ENCODE measurements at regions not wholly inside any gene's neighbourhood (a gene's known extent, or its start where the extent isn't known, plus 50 kb on each side); places are given as distances from the start of the nearest gene placed in this dataset.

- intact Hi-C loops (cut with micrococcal nuclease), result no loop called here
- no peaks in the 10 kb centered on the region for H3K36me3 ChIP-seq (ENCODE audit: control insufficient read depth in 1 of 2, insufficient read depth in 2 of 2, low read length in 2 of 2)
- no peaks in the 10 kb centered on the region for H3K27me3 ChIP-seq (ENCODE audit: insufficient read depth, low read length)
- DNase-seq (ENCODE audit: low read depth, low spot score), result no peak
- no TSS peak for BruUV-seq (replicated peaks)
- TF ChIP-seq POLR2A (IDR thresholded peaks at IDR 0.05; ENCODE audit: borderline replicate concordance, extremely low read depth, insufficient read depth, insufficient read length) (no peak), ATF3 (IDR thresholded peaks at IDR 0.05) (no peak), RAD21 (IDR thresholded peaks at IDR 0.05; ENCODE audit: low read depth) (no peak), POLR2AphosphoS5 (IDR thresholded peaks at IDR 0.05; ENCODE audit: low read depth, low read length) (no peak)
- TF ChIP-seq, protein P1, sequence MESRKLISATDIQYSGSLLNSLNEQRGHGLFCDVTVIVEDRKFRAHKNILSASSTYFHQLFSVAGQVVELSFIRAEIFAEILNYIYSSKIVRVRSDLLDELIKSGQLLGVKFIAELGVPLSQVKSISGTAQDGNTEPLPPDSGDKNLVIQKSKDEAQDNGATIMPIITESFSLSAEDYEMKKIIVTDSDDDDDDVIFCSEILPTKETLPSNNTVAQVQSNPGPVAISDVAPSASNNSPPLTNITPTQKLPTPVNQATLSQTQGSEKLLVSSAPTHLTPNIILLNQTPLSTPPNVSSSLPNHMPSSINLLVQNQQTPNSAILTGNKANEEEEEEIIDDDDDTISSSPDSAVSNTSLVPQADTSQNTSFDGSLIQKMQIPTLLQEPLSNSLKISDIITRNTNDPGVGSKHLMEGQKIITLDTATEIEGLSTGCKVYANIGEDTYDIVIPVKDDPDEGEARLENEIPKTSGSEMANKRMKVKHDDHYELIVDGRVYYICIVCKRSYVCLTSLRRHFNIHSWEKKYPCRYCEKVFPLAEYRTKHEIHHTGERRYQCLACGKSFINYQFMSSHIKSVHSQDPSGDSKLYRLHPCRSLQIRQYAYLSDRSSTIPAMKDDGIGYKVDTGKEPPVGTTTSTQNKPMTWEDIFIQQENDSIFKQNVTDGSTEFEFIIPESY (IDR thresholded peaks at IDR 0.05; ENCODE audit: extremely low read depth, insufficient replicate concordance, low read length), result no peak
- TF ChIP-seq, protein P2, sequence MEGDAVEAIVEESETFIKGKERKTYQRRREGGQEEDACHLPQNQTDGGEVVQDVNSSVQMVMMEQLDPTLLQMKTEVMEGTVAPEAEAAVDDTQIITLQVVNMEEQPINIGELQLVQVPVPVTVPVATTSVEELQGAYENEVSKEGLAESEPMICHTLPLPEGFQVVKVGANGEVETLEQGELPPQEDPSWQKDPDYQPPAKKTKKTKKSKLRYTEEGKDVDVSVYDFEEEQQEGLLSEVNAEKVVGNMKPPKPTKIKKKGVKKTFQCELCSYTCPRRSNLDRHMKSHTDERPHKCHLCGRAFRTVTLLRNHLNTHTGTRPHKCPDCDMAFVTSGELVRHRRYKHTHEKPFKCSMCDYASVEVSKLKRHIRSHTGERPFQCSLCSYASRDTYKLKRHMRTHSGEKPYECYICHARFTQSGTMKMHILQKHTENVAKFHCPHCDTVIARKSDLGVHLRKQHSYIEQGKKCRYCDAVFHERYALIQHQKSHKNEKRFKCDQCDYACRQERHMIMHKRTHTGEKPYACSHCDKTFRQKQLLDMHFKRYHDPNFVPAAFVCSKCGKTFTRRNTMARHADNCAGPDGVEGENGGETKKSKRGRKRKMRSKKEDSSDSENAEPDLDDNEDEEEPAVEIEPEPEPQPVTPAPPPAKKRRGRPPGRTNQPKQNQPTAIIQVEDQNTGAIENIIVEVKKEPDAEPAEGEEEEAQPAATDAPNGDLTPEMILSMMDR (IDR thresholded peaks at IDR 0.05 in 2 of 3, conservative IDR thresholded peaks at IDR 0.05 in 1 of 3; ENCODE audit: borderline replicate concordance in 1 of 3, insufficient read depth in 1 of 3, low read depth in 2 of 3, low read length in 2 of 3), result no peak
- no peaks in the 10 kb centered on the region for H3K9me2 ChIP-seq (ENCODE audit: insufficient read depth)
- H3K9me3 ChIP-seq (ENCODE audit: control insufficient read depth in 1 of 2, insufficient read depth in 1 of 2, low read depth in 1 of 2, low read length in 2 of 2), result no peaks in the 10 kb centered on the region
- ATAC-seq, result no peak
- no peaks in the 10 kb centered on the region for H3K79me2 ChIP-seq (ENCODE audit: insufficient read depth, low read length)
- no peak overlapping the region for H3K27ac ChIP-seq (ENCODE audit: low read depth, low read length)
- ChIA-PET POLR2A (no interaction called here), CTCF (no interaction called here), RAD21 (ENCODE audit: low non-redundant PET in 1 of 2, low total read pairs in 2 of 2, uncharacterized antibody in 2 of 2, unreplicated experiment in 2 of 2) (no interaction called here)
- no peak overlapping the region for H2AFZ ChIP-seq (ENCODE audit: low read depth, low read length, poor library complexity, severe bottlenecking)
- H3K4me1 ChIP-seq (ENCODE audit: control insufficient read depth in 1 of 2, insufficient read depth in 2 of 2, low read length in 2 of 2), result no peaks in the 10 kb centered on the region
- H3K9ac ChIP-seq (ENCODE audit: low read length), result no peak overlapping the region
- H4K20me1 ChIP-seq (ENCODE audit: insufficient read depth), result no peaks in the 10 kb centered on the region
- no peak overlapping the region for H3K4me2 ChIP-seq (ENCODE audit: low read length)
- no peak overlapping the region for H3K4me3 ChIP-seq (replicated peaks in 1 of 2; ENCODE audit: low read depth in 1 of 2, low read length in 2 of 2)
Measured at GRCh38 chr11:94715225-94715624, 52.9 kb upstream of the AMOTL1 start.

All from HCT116 (cell line).